ENCODE measurements at regions not wholly inside any gene's neighbourhood (a gene's known extent, or its start where the extent isn't known, plus 50 kb on each side); places are given as distances from the start of the nearest gene placed in this dataset.

GRCh38 chr3:197454014-197454413 is 101.8 kb downstream of the BDH1 start:
- peaks cover 5% of the 10 kb centered on the region; the same call in 1 of the 2 replicates for H3K4me1 ChIP-seq (ENCODE audit: control insufficient read depth, insufficient read depth, low read length)
- intact Hi-C loops (cut with micrococcal nuclease; ENCODE audit: unreplicated experiment) (loop anchor here (10.0 kb wide), 1 partner anchor 159 kb away; the partner anchor contains the start of gene DLG1), in situ Hi-C loops (cut with HindIII; ENCODE audit: low pct_unique_long_range_greater_than_20kb, low sequenced_read_pairs) (no loop called here)
- TF ChIP-seq TCF7L2 (IDR thresholded peaks at IDR 0.05; ENCODE audit: low read depth, low read length): no peak
- TF ChIP-seq CTCF (IDR thresholded peaks at IDR 0.05): peak; percentile 63
- TF ChIP-seq POLR2AphosphoS5 (IDR thresholded peaks at IDR 0.05; ENCODE audit: low read depth, low read length): no peak
- no peak for TF ChIP-seq SIN3A (IDR thresholded peaks at IDR 0.05; ENCODE audit: borderline replicate concordance, insufficient read depth, low read depth, low read length)
- no TSS peak for BruUV-seq (replicated peaks)
- CTCF ChIA-PET: interaction anchor here (0.6 to 1.2 kb wide), 4 partner anchors 156 to 378 kb away, joined by 3 to 4 read pairs (median 4); no protein-coding TSS in a partner anchor
- no peak for DNase-seq (ENCODE audit: low read depth, low spot score)
- POLR2A ChIA-PET: no interaction called here
- H3K36me3 ChIP-seq (ENCODE audit: control insufficient read depth, insufficient read depth, low read length): no peaks in the 10 kb centered on the region
- H3K4me3 ChIP-seq (ENCODE audit: low read depth in 2 of 2, low read length in 2 of 2): no peak overlapping the region
- H3K9me3 ChIP-seq (ENCODE audit: control insufficient read depth, insufficient read depth, low read depth, low read length): no peaks in the 10 kb centered on the region
- no peaks in the 10 kb centered on the region for H3K27me3 ChIP-seq (ENCODE audit: control insufficient read depth, insufficient read depth, low read length)
- ATAC-seq: peak; percentile 48; the same call in 1 of the 2 replicates
- H3K27ac ChIP-seq (ENCODE audit: low read length): no peak overlapping the region

GRCh38 chr3:197450810-197451209 is 105.0 kb downstream of the BDH1 start:
- H3K36me3 ChIP-seq (ENCODE audit: control insufficient read depth, insufficient read depth, low read length): no peaks in the 10 kb centered on the region
- in situ Hi-C loops (cut with HindIII; ENCODE audit: low pct_unique_long_range_greater_than_20kb, low sequenced_read_pairs): no loop called here
- ATAC-seq (no peak), DNase-seq (ENCODE audit: low read depth, low spot score) (no peak)
- H3K4me3 ChIP-seq (ENCODE audit: low read depth in 2 of 2, low read length in 2 of 2): no peak overlapping the region
- POLR2A ChIA-PET: no interaction called here
- no peak overlapping the region for H3K27ac ChIP-seq (ENCODE audit: low read length)
- BruUV-seq (replicated peaks): no TSS peak
- H3K9me3 ChIP-seq (ENCODE audit: control insufficient read depth, insufficient read depth, low read depth, low read length): no peaks in the 10 kb centered on the region
- CTCF ChIA-PET: no interaction called here
- no peaks in the 10 kb centered on the region; the same call in 1 of the 2 replicates for H3K4me1 ChIP-seq (ENCODE audit: control insufficient read depth, insufficient read depth, low read length)
- intact Hi-C loops (cut with micrococcal nuclease; ENCODE audit: unreplicated experiment): loop anchor here (10.0 kb wide), 1 partner anchor 156 kb away; the partner anchor contains the start of gene DLG1
- H3K27me3 ChIP-seq (ENCODE audit: control insufficient read depth, insufficient read depth, low read length): no peaks in the 10 kb centered on the region
- TF ChIP-seq CTCF (IDR thresholded peaks at IDR 0.05) (no peak), TCF7L2 (IDR thresholded peaks at IDR 0.05; ENCODE audit: low read depth, low read length) (no peak), SIN3A (IDR thresholded peaks at IDR 0.05; ENCODE audit: borderline replicate concordance, insufficient read depth, low read depth, low read length) (no peak), REST (IDR thresholded peaks at IDR 0.05; ENCODE audit: insufficient read depth in 1 of 2, low read depth in 2 of 2, low read length in 1 of 2) (no peak), POLR2AphosphoS5 (IDR thresholded peaks at IDR 0.05; ENCODE audit: low read depth, low read length) (no peak)

Measured in Panc1 (cell line).